Prostate gland (tissue), 2 donors: ENCODE measurements at regions not wholly inside any gene's neighbourhood (a gene's known extent, or its start where the extent isn't known, plus 50 kb on each side); places are given as distances from the start of the nearest gene placed in this dataset.

Source experiments
- POLR2A ChIP-seq: fragments of 450-650 bp; IDR thresholded peaks from one replicate; pipeline ENCODE4 v1.6.1; 2016; ENCODE audit warnings: antibody characterized with exemption, mild to moderate bottlenecking
- POLR2AphosphoS5 ChIP-seq: sonication (generic); formaldehyde crosslinking; IDR thresholded peaks from one replicate; pipeline ENCODE4 v1.6.1; 2017; ENCODE audit warnings: antibody characterized with exemption
- TF ChIP-seq, protein P1 (sequence below), 4 experiments: fragments of 200-600 bp in 2 of 4; fragments of 450-650 bp in 2 of 4; sonication (generic) in 2 of 4; IDR thresholded peaks; 1 replicate in 3 of 4; 2 replicates in 1 of 4; pipeline ENCODE4 v1.5.1; 2016 to 2019; ENCODE audit warnings: antibody characterized with exemption in 4 of 4, mild to moderate bottlenecking in 2 of 4, moderate library complexity in 2 of 4

DNA sequence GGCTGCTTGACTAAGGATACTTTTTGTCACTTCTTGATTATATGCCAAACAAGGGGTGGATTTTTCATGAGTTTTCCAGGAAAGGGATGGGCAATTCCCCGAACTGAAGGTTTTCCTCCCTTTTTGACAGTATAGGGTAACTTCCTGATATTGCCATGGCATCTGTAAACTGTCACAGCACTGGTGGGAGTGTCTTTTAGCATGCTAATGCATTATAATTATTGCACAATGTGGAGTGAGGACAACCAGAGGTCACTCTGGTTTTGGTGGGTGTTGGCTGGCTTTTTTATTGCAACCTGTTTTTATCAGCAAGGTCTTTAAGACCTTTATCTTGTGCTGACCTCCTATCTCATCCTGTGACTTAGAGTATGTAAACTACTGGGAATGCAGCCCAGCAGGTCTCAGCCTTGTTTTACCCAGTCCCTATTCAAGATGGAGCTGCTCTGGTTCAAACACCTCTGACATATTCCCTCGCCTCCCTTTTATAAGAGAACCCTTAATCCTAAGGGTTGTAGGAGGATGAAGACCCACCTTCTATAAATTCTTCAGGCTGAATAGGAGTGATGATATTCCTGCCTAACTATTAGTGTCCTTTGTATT lies 471.2 kb downstream of the ATP23 start:
- TF ChIP-seq, protein P1, sequence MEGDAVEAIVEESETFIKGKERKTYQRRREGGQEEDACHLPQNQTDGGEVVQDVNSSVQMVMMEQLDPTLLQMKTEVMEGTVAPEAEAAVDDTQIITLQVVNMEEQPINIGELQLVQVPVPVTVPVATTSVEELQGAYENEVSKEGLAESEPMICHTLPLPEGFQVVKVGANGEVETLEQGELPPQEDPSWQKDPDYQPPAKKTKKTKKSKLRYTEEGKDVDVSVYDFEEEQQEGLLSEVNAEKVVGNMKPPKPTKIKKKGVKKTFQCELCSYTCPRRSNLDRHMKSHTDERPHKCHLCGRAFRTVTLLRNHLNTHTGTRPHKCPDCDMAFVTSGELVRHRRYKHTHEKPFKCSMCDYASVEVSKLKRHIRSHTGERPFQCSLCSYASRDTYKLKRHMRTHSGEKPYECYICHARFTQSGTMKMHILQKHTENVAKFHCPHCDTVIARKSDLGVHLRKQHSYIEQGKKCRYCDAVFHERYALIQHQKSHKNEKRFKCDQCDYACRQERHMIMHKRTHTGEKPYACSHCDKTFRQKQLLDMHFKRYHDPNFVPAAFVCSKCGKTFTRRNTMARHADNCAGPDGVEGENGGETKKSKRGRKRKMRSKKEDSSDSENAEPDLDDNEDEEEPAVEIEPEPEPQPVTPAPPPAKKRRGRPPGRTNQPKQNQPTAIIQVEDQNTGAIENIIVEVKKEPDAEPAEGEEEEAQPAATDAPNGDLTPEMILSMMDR (IDR thresholded peaks at IDR 0.05) = no peak
- TF ChIP-seq POLR2A = no peak
- no peak for TF ChIP-seq POLR2AphosphoS5
